Vagina (tissue), 2 donors: ENCODE measurements at regions not wholly inside any gene's neighbourhood (a gene's known extent, or its start where the extent isn't known, plus 50 kb on each side); places are given as distances from the start of the nearest gene placed in this dataset.
A peak's percentile ranks its signal among the peaks of the same experiment; 100 is the strongest.

Experiments
- DNase-seq, 2 donors: peaks; one replicate each; pipeline ENCODE4 v3.0.0-alpha.2; 2017; ENCODE audit errors: extremely low spot score in 2 of 2
- H3K27ac ChIP-seq: fragments of 200-600 bp; sonication (generic); one replicate; pipeline ENCODE4 v1.5.1; 2019
- H3K27me3 ChIP-seq: fragments of 200-600 bp; sonication (generic); one replicate; pipeline ENCODE4 v1.5.1; 2019
- H3K36me3 ChIP-seq, 2 donors: fragments of 200-600 bp; sonication (generic); one replicate each; pipeline ENCODE4 v1.5.1; 2017 to 2019
- H3K4me1 ChIP-seq: fragments of 200-600 bp; sonication (generic); one replicate; pipeline ENCODE4 v1.5.1; 2019
- H3K4me3 ChIP-seq, 2 donors: fragments of 200-600 bp; sonication (generic); 1 replicate in 1 of 2; 2 replicates in 1 of 2; pipeline ENCODE4 v1.5.1; 2016 to 2019
- H3K9me3 ChIP-seq: fragments of 200-600 bp; sonication (generic); one replicate; pipeline ENCODE4 v1.5.1; 2019
- CTCF ChIP-seq, 3 experiments: fragments of 450-650 bp in 2 of 3; fragments of 200-600 bp in 1 of 3; sonication (generic) in 1 of 3; IDR thresholded peaks; one replicate each; pipeline ENCODE4 v1.5.1; 2017 to 2019; ENCODE audit warnings: antibody characterized with exemption in 3 of 3, mild to moderate bottlenecking in 2 of 3, moderate library complexity in 2 of 3
- POLR2A ChIP-seq, 2 donors: fragments of 450-650 bp; IDR thresholded peaks; one replicate each; pipeline ENCODE4 v1.6.1; 2017; ENCODE audit warnings: antibody characterized with exemption in 2 of 2, mild to moderate bottlenecking in 2 of 2, moderate library complexity in 2 of 2
- POLR2AphosphoS5 ChIP-seq, 2 donors: sonication (generic); formaldehyde crosslinking; IDR thresholded peaks; one replicate each; pipeline ENCODE4 v1.9.0; 2017; ENCODE audit warnings: antibody characterized with exemption in 2 of 2, mild to moderate bottlenecking in 2 of 2, low read depth in 1 of 2; ENCODE audit not compliant: insufficient read depth in 1 of 2
- intact Hi-C: fragments of 100-400 bp; cut with DNase I; formaldehyde crosslinking; loops from one replicate; pipeline ENCODE4 v1.15.1; 2023

- Histone ChIP-seq H3K36me3 (no peaks in the 10 kb centered on the region), H3K27ac (no peak overlapping the region), H3K27me3 (no peaks in the 10 kb centered on the region), H3K9me3 (no peaks in the 10 kb centered on the region), H3K4me1 (peaks cover 18% of the 10 kb centered on the region), H3K4me3 (no peak overlapping the region)
- DNase-seq, result no peak
- TF ChIP-seq CTCF (IDR thresholded peaks at IDR 0.05), result no peak
- peak in 1 of 2 donors; percentile 27 for TF ChIP-seq POLR2AphosphoS5 (IDR thresholded peaks at IDR 0.05; ENCODE audit: insufficient read depth in 1 of 2, low read depth in 1 of 2)
- no peak for TF ChIP-seq POLR2A (IDR thresholded peaks at IDR 0.05)
- intact Hi-C loops, result no loop called here
These were observed 75.6 kb downstream of the ICOS start for GRCh38 chr2:204012072-204012653.

- intact Hi-C loops, result no loop called here
- H3K9me3 ChIP-seq, result no peaks in the 10 kb centered on the region
- no peak overlapping the region for H3K4me3 ChIP-seq
- no peaks in the 10 kb centered on the region for H3K27me3 ChIP-seq
- H3K36me3 ChIP-seq, result no peaks in the 10 kb centered on the region
- DNase-seq, result no peak
- H3K4me1 ChIP-seq, result peaks cover 18% of the 10 kb centered on the region
- TF ChIP-seq POLR2AphosphoS5 (IDR thresholded peaks at IDR 0.05; ENCODE audit: insufficient read depth in 1 of 2, low read depth in 1 of 2) (no peak), POLR2A (IDR thresholded peaks at IDR 0.05) (no peak), CTCF (IDR thresholded peaks at IDR 0.05) (no peak)
- H3K27ac ChIP-seq, result no peak overlapping the region
These were observed 78.7 kb downstream of the ICOS start for GRCh38 chr2:204015118-204015843.

DNA sequence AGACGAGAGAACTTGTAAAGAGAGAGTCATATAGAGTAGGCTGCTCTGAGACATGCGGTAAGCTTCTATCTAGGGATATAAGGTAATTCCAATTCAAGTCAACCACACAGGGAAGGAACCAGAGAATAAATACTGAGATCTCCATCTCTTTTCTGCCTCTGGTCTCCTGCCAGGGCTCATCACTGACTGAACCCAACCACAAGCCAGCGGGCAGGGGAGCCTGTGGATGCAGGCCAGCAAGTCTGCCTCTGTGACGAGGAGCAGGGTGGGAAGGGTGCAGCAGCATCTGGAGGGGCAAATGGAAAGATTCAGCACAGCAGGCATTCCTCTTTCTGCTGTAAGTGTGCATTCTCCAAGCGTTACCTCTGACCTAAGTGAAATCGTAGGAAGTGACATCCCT lies 82.2 kb downstream of the ICOS start:
- no peak for DNase-seq
- Histone ChIP-seq H3K27ac (no peak overlapping the region), H3K9me3 (no peaks in the 10 kb centered on the region), H3K4me3 (no peak overlapping the region), H3K4me1 (no peaks in the 10 kb centered on the region), H3K36me3 (no peaks in the 10 kb centered on the region), H3K27me3 (no peaks in the 10 kb centered on the region)
- TF ChIP-seq POLR2A (IDR thresholded peaks at IDR 0.05) (no peak), POLR2AphosphoS5 (IDR thresholded peaks at IDR 0.05; ENCODE audit: insufficient read depth in 1 of 2, low read depth in 1 of 2) (no peak), CTCF (IDR thresholded peaks at IDR 0.05) (no peak)
- intact Hi-C loops, result no loop called here

GRCh38 chr2:204019572-204020501 lies 83.3 kb downstream of the ICOS start:
- TF ChIP-seq POLR2AphosphoS5 (IDR thresholded peaks at IDR 0.05; ENCODE audit: insufficient read depth in 1 of 2, low read depth in 1 of 2) (no peak), CTCF (IDR thresholded peaks at IDR 0.05) (no peak)
- Histone ChIP-seq H3K4me3 (no peak overlapping the region), H3K27me3 (no peaks in the 10 kb centered on the region), H3K9me3 (no peaks in the 10 kb centered on the region), H3K4me1 (peaks cover 3% of the 10 kb centered on the region), H3K27ac (no peak overlapping the region), H3K36me3 (no peaks in the 10 kb centered on the region)
- DNase-seq, result no peak
- intact Hi-C loops, result no loop called here
